Lower leg skin (tissue), 4 donors: ENCODE measurements at regions not wholly inside any gene's neighbourhood (a gene's known extent, or its start where the extent isn't known, plus 50 kb on each side); places are given as distances from the start of the nearest gene placed in this dataset.

Experiments used
- DNase-seq, 2 donors: peaks; one replicate each; pipeline ENCODE4 v3.0.0-alpha.2; 2019; ENCODE audit warnings: low spot score in 2 of 2
- H3K4me3 ChIP-seq: fragments of 200-600 bp; sonication (generic); 2 replicates; pipeline ENCODE4 v1.5.1; 2017; ENCODE audit warnings: mild to moderate bottlenecking, low read depth; ENCODE audit not compliant: poor library complexity, severe bottlenecking
- POLR2A ChIP-seq, 2 donors: fragments of 450-650 bp; IDR thresholded peaks; one replicate each; pipeline ENCODE4 v1.6.1; 2016 to 2017; ENCODE audit warnings: antibody characterized with exemption in 2 of 2, mild to moderate bottlenecking in 1 of 2, moderate library complexity in 1 of 2
- WGBS, 2 donors: methylation state at CpG; one replicate each; pipeline ENCODE4 v1.1.5; 2018; 5-methylcytosine and 5-hydroxymethylcytosine counted together
- intact Hi-C: fragments of 100-400 bp; cut with DNase I; formaldehyde crosslinking; loops from one replicate; pipeline ENCODE4 v1.15.0; 2023; ENCODE audit warnings: low total_unique reads
- TF ChIP-seq, protein P1 (sequence below), 3 donors: fragments of 450-650 bp; IDR thresholded peaks; one replicate each; pipeline ENCODE4 v1.5.1; 2016; ENCODE audit warnings: antibody characterized with exemption in 3 of 3, mild to moderate bottlenecking in 3 of 3, moderate library complexity in 2 of 3

DNA sequence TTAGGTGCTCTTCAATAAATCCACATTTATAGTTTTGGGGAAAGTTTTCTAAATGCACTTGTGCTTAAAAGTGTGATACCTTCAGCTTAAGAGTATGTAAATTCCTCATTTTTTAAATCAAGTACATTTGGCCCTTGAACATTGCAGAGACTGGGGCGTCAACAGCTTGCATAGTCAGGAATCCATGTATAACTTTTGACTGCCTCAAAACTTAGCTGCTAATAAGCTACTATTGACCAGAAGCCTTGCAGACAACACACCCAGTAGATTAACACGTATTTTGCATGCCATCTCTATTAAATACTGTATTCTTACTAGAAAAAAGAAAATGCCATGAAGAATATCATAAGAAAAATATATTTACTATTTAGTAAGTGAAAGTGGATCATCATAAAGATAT lies 1211.8 kb upstream of the ALCAM start:
- 38 to 42% methylated on average over 2 of the region's 2 CpGs for WGBS, 2 donors
- H3K4me3 ChIP-seq, result no peak overlapping the region
- TF ChIP-seq, protein P1, sequence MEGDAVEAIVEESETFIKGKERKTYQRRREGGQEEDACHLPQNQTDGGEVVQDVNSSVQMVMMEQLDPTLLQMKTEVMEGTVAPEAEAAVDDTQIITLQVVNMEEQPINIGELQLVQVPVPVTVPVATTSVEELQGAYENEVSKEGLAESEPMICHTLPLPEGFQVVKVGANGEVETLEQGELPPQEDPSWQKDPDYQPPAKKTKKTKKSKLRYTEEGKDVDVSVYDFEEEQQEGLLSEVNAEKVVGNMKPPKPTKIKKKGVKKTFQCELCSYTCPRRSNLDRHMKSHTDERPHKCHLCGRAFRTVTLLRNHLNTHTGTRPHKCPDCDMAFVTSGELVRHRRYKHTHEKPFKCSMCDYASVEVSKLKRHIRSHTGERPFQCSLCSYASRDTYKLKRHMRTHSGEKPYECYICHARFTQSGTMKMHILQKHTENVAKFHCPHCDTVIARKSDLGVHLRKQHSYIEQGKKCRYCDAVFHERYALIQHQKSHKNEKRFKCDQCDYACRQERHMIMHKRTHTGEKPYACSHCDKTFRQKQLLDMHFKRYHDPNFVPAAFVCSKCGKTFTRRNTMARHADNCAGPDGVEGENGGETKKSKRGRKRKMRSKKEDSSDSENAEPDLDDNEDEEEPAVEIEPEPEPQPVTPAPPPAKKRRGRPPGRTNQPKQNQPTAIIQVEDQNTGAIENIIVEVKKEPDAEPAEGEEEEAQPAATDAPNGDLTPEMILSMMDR (IDR thresholded peaks at IDR 0.05), result no peak
- intact Hi-C loops, result no loop called here
- DNase-seq, result no peak

DNA sequence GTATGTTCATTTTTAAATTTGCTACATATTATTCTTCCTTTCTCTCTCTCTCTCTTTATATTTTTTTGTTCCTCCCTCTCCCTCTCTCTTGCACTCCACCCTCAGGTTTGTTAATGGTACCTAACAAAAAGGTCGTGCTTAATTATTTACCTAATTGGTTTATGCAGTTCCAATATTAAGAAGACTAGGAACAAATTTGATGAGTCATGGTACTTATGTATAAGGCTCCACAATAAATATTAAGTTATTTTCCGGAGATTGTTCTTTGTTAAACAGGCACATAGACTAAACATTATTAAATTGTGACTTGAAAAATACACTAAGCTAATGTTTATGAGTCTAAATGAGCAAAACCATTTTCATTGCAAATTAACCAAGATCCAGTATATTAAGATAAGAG lies 1200.8 kb upstream of the ALCAM start:
- intact Hi-C loops, result no loop called here
- TF ChIP-seq POLR2A (IDR thresholded peaks at IDR 0.05), result no peak
- 88 to 89% methylated on average over 2 of the region's 2 CpGs for whole genome bisulfite sequencing, 2 donors

DNA sequence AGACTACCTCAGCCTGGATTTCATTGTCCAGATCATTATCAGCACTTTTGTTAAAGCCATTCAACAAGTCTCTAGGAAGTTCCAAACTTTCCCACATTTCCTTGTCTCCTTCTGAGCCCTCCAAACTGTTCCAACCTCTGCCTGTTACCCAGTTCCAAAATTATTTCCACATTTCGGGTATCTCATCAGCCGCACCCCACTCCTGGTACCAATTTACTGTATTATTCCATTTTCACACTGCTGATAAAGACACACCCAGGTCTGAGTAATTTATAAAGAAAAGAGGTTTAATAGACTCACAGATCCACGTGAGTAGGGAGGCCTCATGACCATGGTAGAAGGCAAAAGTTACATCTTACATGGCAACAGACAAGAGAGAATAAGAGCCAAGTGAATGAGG lies 1198.3 kb upstream of the ALCAM start:
- TF ChIP-seq POLR2A (IDR thresholded peaks at IDR 0.05), result no peak
- TF ChIP-seq, protein P1 (IDR thresholded peaks at IDR 0.05), result no peak
- H3K4me3 ChIP-seq, result no peak overlapping the region
- intact Hi-C loops, result no loop called here
- 83 to 85% methylated on average over 3 of the region's 3 CpGs for WGBS, 2 donors
- no peak for DNase-seq

More for the DNA sequence above, 1200.8 kb upstream of the ALCAM start:
- no peak for DNase-seq
- no peak overlapping the region for H3K4me3 ChIP-seq

DNA sequence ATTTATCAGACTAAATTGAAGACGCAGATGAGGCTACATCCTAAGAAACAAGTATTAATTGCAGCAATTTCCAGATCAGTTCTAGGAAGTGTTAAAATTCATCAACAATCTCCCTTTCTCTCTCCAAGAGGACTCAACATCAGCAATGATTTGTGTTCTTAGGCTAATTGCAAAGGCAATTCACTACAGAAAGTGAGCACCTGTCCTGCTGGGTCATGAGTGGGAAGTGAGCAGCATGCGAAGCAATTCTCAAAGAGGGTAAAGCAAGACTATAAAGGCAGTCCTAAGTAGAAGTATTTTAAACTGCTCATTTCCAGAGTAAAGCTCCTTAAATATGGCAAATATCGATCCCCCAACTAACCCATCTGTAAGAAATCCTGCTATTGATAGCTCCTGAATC lies 1191.0 kb upstream of the ALCAM start:
- TF ChIP-seq, protein P1 (IDR thresholded peaks at IDR 0.05), result no peak
- TF ChIP-seq POLR2A (IDR thresholded peaks at IDR 0.05), result no peak
- H3K4me3 ChIP-seq, result no peak overlapping the region
- WGBS, 2 donors, result 79 to 93% methylated on average over 3 of the region's 3 CpGs
- intact Hi-C loops, result no loop called here
- no peak for DNase-seq

DNA sequence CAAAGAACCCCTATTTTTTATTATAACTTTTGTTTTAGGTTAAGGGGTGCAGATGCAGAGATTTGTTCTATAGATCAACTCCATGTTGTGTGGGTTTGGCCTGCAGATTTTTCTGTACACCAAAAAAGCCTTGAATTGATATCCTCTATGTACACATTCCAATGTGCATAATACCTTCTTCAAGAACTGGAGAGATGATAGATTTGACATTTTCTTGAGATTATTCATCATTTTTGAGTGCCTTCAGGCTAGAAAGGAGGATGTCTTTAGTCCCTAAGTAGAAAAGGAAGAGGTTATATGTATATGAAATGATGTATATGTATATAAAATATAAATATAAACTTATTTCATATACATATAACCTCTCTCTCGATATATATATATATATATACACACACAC lies 1190.0 kb upstream of the ALCAM start:
- 76 to 77% methylated on average over 1 of the region's 1 CpG for WGBS, 2 donors
- DNase-seq, result no peak
- intact Hi-C loops, result no loop called here
- no peak overlapping the region for H3K4me3 ChIP-seq
- TF ChIP-seq, protein P1 (IDR thresholded peaks at IDR 0.05), result no peak
- no peak for TF ChIP-seq POLR2A (IDR thresholded peaks at IDR 0.05)

DNA sequence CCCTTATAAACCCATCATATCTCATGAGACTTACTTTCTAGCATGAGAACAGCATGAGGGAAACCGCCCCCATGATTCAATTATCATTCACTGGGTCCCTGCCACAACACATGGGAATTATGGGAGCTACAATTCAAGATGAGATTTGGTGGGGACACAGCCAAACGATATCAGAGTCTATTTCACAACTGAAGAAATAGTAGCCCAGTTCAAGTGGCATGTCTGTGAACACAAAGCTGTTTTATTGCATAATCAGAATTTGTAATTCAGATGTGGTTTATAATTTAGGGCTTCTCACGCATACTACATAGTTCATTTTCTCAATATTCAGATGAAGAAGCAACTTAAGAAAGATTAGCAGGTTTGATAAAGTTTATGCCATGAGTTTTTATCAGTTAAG lies 1188.0 kb upstream of the ALCAM start:
- intact Hi-C loops, result loop anchor here (1.0 kb wide), 1 partner anchor 30 kb away; no protein-coding TSS in a partner anchor
- TF ChIP-seq, protein P1 (IDR thresholded peaks at IDR 0.05), result no peak
- TF ChIP-seq POLR2A (IDR thresholded peaks at IDR 0.05), result no peak
- H3K4me3 ChIP-seq, result no peak overlapping the region
- no peak for DNase-seq
- WGBS, 2 donors, result 69 to 79% methylated on average over 3 of the region's 3 CpGs
